ENCODE measurements at regions not wholly inside any gene's neighbourhood (a gene's known extent, or its start where the extent isn't known, plus 50 kb on each side); places are given as distances from the start of the nearest gene placed in this dataset.

DNA sequence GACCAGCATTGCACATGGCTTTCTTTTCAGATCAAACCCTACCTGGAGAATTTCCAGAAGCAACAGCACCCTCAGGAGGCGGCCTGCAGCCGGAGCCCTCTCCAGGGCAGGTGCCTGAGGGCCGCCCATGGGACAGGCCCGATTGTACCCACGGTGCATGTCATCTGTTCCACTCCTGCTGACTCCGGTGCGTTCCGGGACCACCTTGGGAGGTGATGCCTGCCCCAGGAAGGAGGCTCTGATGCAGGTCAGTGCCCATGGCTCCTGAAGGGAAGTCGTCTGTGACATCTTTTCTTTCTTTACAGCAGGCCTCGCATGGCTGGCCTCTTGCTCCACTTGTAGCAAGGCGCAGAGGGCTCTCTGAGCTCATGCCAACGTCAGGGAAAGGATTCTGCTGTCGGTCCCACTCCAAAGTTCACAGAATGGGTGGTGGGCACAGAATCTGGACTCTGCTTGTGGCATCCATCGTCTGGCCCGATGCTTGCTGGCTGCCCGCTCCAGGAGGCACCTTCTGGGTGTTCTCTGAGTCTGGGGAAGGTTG lies 160.7 kb upstream of the RTL1 start:
- no peak for TF ChIP-seq EZH2phosphoT487 (IDR thresholded peaks at IDR 0.05; ENCODE audit: insufficient read depth, low read depth)
- no peak for TF ChIP-seq EZH2 (IDR thresholded peaks at IDR 0.05; ENCODE audit: insufficient read depth, poor library complexity, severe bottlenecking)
